ENCODE measurements at regions not wholly inside any gene's neighbourhood (a gene's known extent, or its start where the extent isn't known, plus 50 kb on each side); places are given as distances from the start of the nearest gene placed in this dataset.

DNA sequence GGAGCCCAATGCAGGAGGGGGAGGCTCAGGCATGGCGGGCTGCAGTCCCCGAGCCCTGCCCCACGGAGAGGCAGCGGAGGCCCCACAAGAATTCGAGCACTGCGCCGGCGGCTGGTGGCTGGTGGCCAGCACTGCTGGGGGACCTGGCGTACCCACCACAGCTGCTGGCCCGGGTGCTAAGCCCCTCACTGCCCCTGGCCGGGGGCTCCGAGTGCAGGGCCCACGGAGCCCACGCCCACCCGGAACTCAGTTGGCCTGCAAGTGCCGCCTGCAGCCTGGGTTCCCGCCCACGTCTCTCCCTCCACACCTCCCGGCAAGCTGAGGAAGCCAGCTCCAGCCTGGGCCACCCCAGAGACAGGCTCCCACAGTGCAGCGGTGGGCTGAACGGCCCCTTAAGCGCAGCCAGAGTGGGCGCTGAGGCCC, 780.3 kb downstream of the DTWD2 start:
- no peaks in the 10 kb centered on the region for H3K36me3 ChIP-seq
- no peaks in the 10 kb centered on the region for H3K4me1 ChIP-seq (ENCODE audit: control insufficient read depth in 1 of 2, low read depth in 2 of 2)
- no peak for ATAC-seq (ENCODE audit: insufficient number of reproducible peaks, low FRiP score, low read depth)
- H3K4me3 ChIP-seq: no peak overlapping the region
- DNase-seq (ENCODE audit: low spot score): no peak
- H3K27ac ChIP-seq: no peak overlapping the region
- H3K9me3 ChIP-seq: peaks cover 11% of the 10 kb centered on the region
- TF ChIP-seq, protein P1, sequence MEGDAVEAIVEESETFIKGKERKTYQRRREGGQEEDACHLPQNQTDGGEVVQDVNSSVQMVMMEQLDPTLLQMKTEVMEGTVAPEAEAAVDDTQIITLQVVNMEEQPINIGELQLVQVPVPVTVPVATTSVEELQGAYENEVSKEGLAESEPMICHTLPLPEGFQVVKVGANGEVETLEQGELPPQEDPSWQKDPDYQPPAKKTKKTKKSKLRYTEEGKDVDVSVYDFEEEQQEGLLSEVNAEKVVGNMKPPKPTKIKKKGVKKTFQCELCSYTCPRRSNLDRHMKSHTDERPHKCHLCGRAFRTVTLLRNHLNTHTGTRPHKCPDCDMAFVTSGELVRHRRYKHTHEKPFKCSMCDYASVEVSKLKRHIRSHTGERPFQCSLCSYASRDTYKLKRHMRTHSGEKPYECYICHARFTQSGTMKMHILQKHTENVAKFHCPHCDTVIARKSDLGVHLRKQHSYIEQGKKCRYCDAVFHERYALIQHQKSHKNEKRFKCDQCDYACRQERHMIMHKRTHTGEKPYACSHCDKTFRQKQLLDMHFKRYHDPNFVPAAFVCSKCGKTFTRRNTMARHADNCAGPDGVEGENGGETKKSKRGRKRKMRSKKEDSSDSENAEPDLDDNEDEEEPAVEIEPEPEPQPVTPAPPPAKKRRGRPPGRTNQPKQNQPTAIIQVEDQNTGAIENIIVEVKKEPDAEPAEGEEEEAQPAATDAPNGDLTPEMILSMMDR (IDR thresholded peaks at IDR 0.05): no peak
- no peaks in the 10 kb centered on the region for H3K27me3 ChIP-seq (replicated peaks; ENCODE audit: insufficient read depth)

DNA sequence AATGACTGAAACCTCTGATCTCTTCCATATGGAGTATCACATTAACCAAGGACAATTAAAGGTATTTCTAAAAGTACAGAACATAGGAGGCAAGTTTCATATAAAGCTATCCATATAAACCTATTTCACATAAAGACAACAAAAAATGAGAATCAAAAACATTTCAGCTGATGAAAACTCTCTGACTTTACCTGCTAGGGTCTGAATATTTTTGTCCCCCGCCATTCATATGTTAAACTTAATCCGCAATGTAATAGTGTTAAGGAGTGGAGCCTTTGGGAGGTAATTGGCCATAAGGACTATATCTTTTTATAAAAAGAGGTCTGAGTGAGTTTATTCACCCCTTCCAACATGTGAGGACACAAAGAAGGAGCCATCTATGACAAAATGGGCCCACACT, 788.5 kb downstream of the DTWD2 start:
- Histone ChIP-seq H3K27ac (no peak overlapping the region), H3K36me3 (no peaks in the 10 kb centered on the region), H3K9me3 (no peaks in the 10 kb centered on the region), H3K27me3 (replicated peaks; ENCODE audit: insufficient read depth) (no peaks in the 10 kb centered on the region), H3K4me3 (no peak overlapping the region), H3K4me1 (ENCODE audit: control insufficient read depth in 1 of 2, low read depth in 2 of 2) (no peaks in the 10 kb centered on the region)
- TF ChIP-seq, protein P1 (IDR thresholded peaks at IDR 0.05): no peak
- DNase-seq (ENCODE audit: low spot score): no peak
- no peak for ATAC-seq (ENCODE audit: insufficient number of reproducible peaks, low FRiP score, low read depth)

DNA sequence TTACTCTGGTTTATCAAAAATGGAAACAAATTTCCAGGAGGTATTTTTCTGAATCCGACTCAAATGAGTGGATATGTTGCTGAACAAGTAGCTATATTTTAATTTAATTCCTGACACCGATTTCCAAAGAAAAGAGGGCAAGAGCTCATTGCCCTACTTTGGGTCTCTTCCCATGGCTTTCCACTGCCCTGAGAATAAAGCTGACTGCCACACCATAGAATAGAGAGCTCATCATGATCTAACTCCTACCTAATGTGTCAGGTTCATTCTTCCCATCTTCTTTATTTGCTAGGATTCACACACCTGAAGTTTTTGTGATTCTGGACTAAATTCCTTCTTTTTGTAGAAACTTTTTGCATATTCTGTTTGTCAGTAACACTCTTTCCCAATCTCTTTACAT, 792.1 kb downstream of the DTWD2 start:
- TF ChIP-seq, protein P1 (IDR thresholded peaks at IDR 0.05): no peak
- Histone ChIP-seq H3K27me3 (replicated peaks; ENCODE audit: insufficient read depth) (no peaks in the 10 kb centered on the region), H3K27ac (no peak overlapping the region), H3K36me3 (no peaks in the 10 kb centered on the region), H3K4me1 (ENCODE audit: control insufficient read depth in 1 of 2, low read depth in 2 of 2) (no peaks in the 10 kb centered on the region), H3K4me3 (no peak overlapping the region), H3K9me3 (no peaks in the 10 kb centered on the region)
- no peak for ATAC-seq (ENCODE audit: insufficient number of reproducible peaks, low FRiP score, low read depth)
- DNase-seq (ENCODE audit: low spot score): no peak

DNA sequence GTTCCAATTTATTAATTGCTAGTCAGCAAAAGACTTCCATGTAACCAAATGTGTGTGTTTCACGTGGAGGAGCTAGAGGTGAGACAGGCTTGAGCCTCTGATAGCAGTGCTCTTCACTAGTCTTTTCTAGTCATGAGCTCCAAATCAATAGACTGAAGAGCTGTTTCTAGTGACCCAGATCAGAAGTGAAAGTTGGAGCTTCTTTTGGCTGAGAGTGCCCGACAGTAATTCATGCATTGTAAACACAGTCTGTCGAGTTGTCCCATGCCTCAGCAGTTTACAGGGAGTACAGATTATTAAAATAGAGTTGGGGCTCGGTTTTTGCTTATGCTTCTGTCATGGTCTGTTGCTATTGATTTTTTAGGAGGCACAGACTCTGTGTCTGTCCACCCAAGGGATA, 793.1 kb downstream of the DTWD2 start:
- DNase-seq (ENCODE audit: low spot score): no peak
- no peaks in the 10 kb centered on the region for H3K9me3 ChIP-seq
- no peak overlapping the region for H3K4me3 ChIP-seq
- no peaks in the 10 kb centered on the region for H3K36me3 ChIP-seq
- no peaks in the 10 kb centered on the region for H3K27me3 ChIP-seq (replicated peaks; ENCODE audit: insufficient read depth)
- H3K27ac ChIP-seq: no peak overlapping the region
- H3K4me1 ChIP-seq (ENCODE audit: control insufficient read depth in 1 of 2, low read depth in 2 of 2): no peaks in the 10 kb centered on the region
- no peak for ATAC-seq (ENCODE audit: insufficient number of reproducible peaks, low FRiP score, low read depth)
- TF ChIP-seq, protein P1 (IDR thresholded peaks at IDR 0.05): no peak

DNA sequence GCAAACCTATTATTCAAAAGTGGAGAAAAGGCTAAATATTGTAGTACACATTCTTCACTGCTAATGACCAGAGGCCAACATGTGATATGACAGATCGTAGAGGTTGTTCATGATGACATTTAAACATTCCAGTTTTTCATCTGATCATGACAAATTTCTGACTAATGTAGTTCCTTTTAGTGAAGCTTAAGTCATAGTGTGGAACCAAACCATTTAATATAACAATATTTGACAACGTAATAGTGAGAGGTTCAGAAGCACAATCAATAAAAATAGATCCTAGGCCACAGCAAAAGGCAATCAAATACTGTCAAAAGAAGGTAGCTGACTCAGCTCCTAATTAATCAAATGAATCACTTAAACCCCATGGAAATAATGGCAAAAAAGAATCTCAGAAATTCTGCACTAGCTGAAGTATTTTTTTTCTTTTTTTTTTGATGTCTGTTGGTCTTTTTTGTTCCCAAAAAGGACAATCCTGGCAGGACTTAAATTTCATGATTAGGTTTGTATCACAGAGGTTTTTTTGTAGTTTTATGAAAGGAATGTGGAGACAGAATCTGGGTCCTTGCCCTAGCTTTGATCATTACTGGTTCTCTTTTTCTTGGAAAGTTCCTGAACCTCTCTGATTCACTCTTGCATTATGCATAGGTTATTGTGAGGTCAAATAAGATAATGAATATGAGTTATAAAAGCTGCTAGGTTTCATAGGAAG, 795.0 kb downstream of the DTWD2 start:
- Histone ChIP-seq H3K27ac (no peak overlapping the region), H3K9me3 (no peaks in the 10 kb centered on the region), H3K4me3 (no peak overlapping the region), H3K36me3 (no peaks in the 10 kb centered on the region), H3K4me1 (ENCODE audit: control insufficient read depth in 1 of 2, low read depth in 2 of 2) (no peaks in the 10 kb centered on the region), H3K27me3 (replicated peaks; ENCODE audit: insufficient read depth) (no peaks in the 10 kb centered on the region)
- ATAC-seq (ENCODE audit: insufficient number of reproducible peaks, low FRiP score, low read depth) (no peak), DNase-seq (ENCODE audit: low spot score) (no peak)
- TF ChIP-seq, protein P1 (IDR thresholded peaks at IDR 0.05): no peak

Measured in thoracic aorta (tissue), 2 donors.